ENCODE measurements at regions not wholly inside any gene's neighbourhood (a gene's known extent, or its start where the extent isn't known, plus 50 kb on each side); places are given as distances from the start of the nearest gene placed in this dataset.

- Histone ChIP-seq H3K27ac (no peak overlapping the region), H3K4me1 (no peaks in the 10 kb centered on the region), H3K9me3 (no peaks in the 10 kb centered on the region), H3K4me2 (no peak overlapping the region), H3K4me3 (no peak overlapping the region)
- CTCF ChIA-PET: no interaction called here
- FAIRE-seq (no peak), ATAC-seq (no peak), DNase-seq (ENCODE audit: low read depth in 1 of 2, low spot score in 1 of 2) (no peak)
- TF ChIP-seq HDAC2 (IDR thresholded peaks at IDR 0.05) (no peak), RARB (CRISPR knock-in tag; IDR thresholded peaks at IDR 0.05) (no peak), RCOR1 (IDR thresholded peaks at IDR 0.05; ENCODE audit: low read depth, low read length) (no peak), ZSCAN20 (CRISPR knock-in tag; IDR thresholded peaks at IDR 0.05) (no peak), EHMT2 (IDR thresholded peaks at IDR 0.05; ENCODE audit: low read depth) (no peak), SMC3 (IDR thresholded peaks at IDR 0.05) (no peak), CHD4 (IDR thresholded peaks at IDR 0.05; ENCODE audit: borderline replicate concordance) (no peak), MYC (IDR thresholded peaks at IDR 0.05; ENCODE audit: borderline replicate concordance, low read length) (no peak), KDM5A (IDR thresholded peaks at IDR 0.05) (no peak), RFX5 (IDR thresholded peaks at IDR 0.05) (no peak), FOSL2 (IDR thresholded peaks at IDR 0.05) (no peak), FOSL2 (CRISPR knock-in tag; IDR thresholded peaks at IDR 0.05) (no peak), JUN (IDR thresholded peaks at IDR 0.05) (no peak), CTCF (IDR thresholded peaks at IDR 0.05) (no peak), NPAS2 (CRISPR knock-in tag; IDR thresholded peaks at IDR 0.05; ENCODE audit: borderline replicate concordance) (no peak), CBX2 (IDR thresholded peaks at IDR 0.05; ENCODE audit: borderline replicate concordance, low read depth) (no peak), CHD2 (IDR thresholded peaks at IDR 0.05; ENCODE audit: low read length, partially characterized antibody) (no peak), PBX3 (IDR thresholded peaks at IDR 0.05) (no peak)
- TF ChIP-seq, protein P1, sequence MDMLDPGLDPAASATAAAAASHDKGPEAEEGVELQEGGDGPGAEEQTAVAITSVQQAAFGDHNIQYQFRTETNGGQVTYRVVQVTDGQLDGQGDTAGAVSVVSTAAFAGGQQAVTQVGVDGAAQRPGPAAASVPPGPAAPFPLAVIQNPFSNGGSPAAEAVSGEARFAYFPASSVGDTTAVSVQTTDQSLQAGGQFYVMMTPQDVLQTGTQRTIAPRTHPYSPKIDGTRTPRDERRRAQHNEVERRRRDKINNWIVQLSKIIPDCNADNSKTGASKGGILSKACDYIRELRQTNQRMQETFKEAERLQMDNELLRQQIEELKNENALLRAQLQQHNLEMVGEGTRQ (IDR thresholded peaks at IDR 0.05): no peak
- TF ChIP-seq, protein P2, sequence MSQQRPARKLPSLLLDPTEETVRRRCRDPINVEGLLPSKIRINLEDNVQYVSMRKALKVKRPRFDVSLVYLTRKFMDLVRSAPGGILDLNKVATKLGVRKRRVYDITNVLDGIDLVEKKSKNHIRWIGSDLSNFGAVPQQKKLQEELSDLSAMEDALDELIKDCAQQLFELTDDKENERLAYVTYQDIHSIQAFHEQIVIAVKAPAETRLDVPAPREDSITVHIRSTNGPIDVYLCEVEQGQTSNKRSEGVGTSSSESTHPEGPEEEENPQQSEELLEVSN (IDR thresholded peaks at IDR 0.05; ENCODE audit: borderline replicate concordance, low read depth): no peak
- TF ChIP-seq, protein P3, sequence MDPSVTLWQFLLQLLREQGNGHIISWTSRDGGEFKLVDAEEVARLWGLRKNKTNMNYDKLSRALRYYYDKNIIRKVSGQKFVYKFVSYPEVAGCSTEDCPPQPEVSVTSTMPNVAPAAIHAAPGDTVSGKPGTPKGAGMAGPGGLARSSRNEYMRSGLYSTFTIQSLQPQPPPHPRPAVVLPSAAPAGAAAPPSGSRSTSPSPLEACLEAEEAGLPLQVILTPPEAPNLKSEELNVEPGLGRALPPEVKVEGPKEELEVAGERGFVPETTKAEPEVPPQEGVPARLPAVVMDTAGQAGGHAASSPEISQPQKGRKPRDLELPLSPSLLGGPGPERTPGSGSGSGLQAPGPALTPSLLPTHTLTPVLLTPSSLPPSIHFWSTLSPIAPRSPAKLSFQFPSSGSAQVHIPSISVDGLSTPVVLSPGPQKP (IDR thresholded peaks at IDR 0.05; ENCODE audit: low read depth, low read length): no peak
- POLR2A ChIA-PET: no interaction called here
- WGBS (ENCODE audit: missing lambda C conversion rate): 40% methylated on average over 9 of the region's 9 CpGs
Measured at GRCh38 chr1:195096051-195096521, 1512.2 kb downstream of the KCNT2 start.

- ATAC-seq (no peak), FAIRE-seq (no peak), DNase-seq (ENCODE audit: low read depth in 1 of 2, low spot score in 1 of 2) (no peak)
- no peak overlapping the region for H3K27ac ChIP-seq
- TF ChIP-seq, protein P4, sequence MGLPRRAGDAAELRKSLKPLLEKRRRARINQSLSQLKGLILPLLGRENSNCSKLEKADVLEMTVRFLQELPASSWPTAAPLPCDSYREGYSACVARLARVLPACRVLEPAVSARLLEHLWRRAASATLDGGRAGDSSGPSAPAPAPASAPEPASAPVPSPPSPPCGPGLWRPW (IDR thresholded peaks at IDR 0.05): no peak
- no peak for TF ChIP-seq HEYL (CRISPR knock-in tag; IDR thresholded peaks at IDR 0.05)
- TF ChIP-seq GATA3 (IDR thresholded peaks at IDR 0.05; ENCODE audit: borderline replicate concordance): no peak
- TF ChIP-seq, protein P1 (IDR thresholded peaks at IDR 0.05): no peak
- no peak for TF ChIP-seq CHD4 (IDR thresholded peaks at IDR 0.05; ENCODE audit: borderline replicate concordance)
- no peak for TF ChIP-seq REST (IDR thresholded peaks at IDR 0.05)
- no peak for TF ChIP-seq HOXB5 (CRISPR knock-in tag; IDR thresholded peaks at IDR 0.05)
- no peak overlapping the region for H3K4me2 ChIP-seq
- ChIA-PET POLR2A (no interaction called here), CTCF (no interaction called here)
- 51% methylated on average over 3 of the region's 3 CpGs for WGBS (ENCODE audit: missing lambda C conversion rate)
- no peak overlapping the region for H3K4me3 ChIP-seq
- no peaks in the 10 kb centered on the region for H3K4me1 ChIP-seq
- no peaks in the 10 kb centered on the region for H3K9me3 ChIP-seq
Measured at GRCh38 chr1:195085196-195085595, 1523.0 kb downstream of the KCNT2 start.

All from A549 (cell line).